GM12865 (cell line): ENCODE measurements at regions not wholly inside any gene's neighbourhood (a gene's known extent, or its start where the extent isn't known, plus 50 kb on each side); places are given as distances from the start of the nearest gene placed in this dataset.
A peak's percentile ranks its signal among the peaks of the same experiment; 100 is the strongest.

Experiments used
- DNase-seq: peaks from one replicate; pipeline ENCODE4 v3.0.0; 2010; ENCODE audit warnings: low read depth
- H3K4me3 ChIP-seq: 2 replicates; pipeline ENCODE4 v1.5.1; 2011; ENCODE audit warnings: mild to moderate bottlenecking, low read depth, low read length, control low read depth
- TF ChIP-seq, protein P1 (sequence below): IDR thresholded peaks from 2 replicates; pipeline ENCODE4 v1.5.1; 2011; ENCODE audit warnings: low read length, control low read depth, low read depth, inconsistent platforms; ENCODE audit not compliant: insufficient read depth; ENCODE audit errors: missing control alignments

GRCh38 chr7:25850735-25851134 is 301.3 kb upstream of the NFE2L3 start:
- TF ChIP-seq, protein P1, sequence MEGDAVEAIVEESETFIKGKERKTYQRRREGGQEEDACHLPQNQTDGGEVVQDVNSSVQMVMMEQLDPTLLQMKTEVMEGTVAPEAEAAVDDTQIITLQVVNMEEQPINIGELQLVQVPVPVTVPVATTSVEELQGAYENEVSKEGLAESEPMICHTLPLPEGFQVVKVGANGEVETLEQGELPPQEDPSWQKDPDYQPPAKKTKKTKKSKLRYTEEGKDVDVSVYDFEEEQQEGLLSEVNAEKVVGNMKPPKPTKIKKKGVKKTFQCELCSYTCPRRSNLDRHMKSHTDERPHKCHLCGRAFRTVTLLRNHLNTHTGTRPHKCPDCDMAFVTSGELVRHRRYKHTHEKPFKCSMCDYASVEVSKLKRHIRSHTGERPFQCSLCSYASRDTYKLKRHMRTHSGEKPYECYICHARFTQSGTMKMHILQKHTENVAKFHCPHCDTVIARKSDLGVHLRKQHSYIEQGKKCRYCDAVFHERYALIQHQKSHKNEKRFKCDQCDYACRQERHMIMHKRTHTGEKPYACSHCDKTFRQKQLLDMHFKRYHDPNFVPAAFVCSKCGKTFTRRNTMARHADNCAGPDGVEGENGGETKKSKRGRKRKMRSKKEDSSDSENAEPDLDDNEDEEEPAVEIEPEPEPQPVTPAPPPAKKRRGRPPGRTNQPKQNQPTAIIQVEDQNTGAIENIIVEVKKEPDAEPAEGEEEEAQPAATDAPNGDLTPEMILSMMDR, result no peak
- no peak overlapping the region for H3K4me3 ChIP-seq
- DNase-seq, result no peak

DNA sequence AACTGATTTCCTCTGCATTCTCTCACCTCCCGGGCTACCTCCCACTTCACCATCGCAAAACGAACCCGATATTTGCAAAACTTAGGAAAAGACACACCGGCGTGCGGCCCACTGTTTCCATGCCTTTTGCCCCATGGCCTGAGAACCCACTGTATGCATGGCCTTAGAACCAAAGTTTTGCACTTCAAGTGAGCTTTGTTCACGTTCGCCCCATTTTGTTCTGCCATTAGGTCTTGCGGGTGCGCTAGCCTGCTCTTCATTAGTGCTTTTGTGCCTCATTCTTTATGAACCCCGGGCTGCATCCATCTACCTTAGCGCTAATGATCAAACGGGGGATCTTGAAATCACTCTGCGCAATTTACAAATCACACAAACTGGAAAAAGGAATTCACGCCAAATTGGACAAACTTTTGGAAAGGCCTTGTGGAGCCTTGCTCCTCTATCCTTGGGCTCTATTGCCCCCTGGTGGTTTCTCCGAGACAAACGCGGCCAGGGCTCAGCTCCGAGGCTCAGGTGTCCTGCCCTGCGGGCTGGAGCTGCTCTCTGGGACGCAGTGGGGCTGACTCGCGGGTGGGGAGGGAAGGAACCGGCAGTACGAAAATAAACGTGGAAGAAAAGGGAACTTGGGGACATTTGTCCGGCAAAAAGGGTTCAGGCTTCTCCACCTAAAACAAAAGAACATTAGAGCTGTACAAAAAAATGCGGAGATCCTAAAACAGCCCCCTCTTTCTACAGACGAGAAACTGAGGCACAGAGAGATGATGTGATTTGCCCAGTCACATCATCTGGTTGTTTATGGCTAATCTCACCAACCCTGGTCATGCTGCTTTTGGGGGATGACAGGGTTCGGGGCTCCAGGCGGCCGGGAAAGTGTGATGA is 300.4 kb upstream of the NFE2L3 start:
- TF ChIP-seq, protein P1, result peak; percentile 85
- H3K4me3 ChIP-seq, result no peak overlapping the region
- DNase-seq, result peak; percentile 76

- DNase-seq, result no peak
Observed at GRCh38 chr7:25852211-25852938, 299.6 kb upstream of the NFE2L3 start.

DNA sequence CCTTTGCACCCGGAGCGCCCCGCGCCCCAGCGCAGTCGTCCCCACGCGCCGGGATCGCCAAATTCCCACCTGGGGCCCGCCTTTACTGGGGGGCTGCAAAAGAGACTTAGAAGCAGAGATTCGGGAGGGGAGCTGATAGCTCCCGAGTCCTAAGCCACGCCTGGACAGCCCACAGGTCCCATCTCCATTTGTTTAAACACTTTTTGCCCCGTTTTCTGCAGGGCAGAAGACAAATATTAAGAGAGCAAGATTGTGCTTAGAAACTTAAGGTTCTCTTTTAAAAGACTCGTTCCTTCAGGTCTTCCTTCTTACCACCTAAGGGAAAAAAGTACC is 299.1 kb upstream of the NFE2L3 start:
- DNase-seq, result no peak
- TF ChIP-seq, protein P1, result no peak
- no peak overlapping the region; the same call in 1 of the 2 replicates for H3K4me3 ChIP-seq

More at GRCh38 chr7:25852211-25852938, 299.6 kb upstream of the NFE2L3 start:
- TF ChIP-seq, protein P1, result no peak
- H3K4me3 ChIP-seq, result peak overlapping the region; percentile 23; the same call in 1 of the 2 replicates

DNA sequence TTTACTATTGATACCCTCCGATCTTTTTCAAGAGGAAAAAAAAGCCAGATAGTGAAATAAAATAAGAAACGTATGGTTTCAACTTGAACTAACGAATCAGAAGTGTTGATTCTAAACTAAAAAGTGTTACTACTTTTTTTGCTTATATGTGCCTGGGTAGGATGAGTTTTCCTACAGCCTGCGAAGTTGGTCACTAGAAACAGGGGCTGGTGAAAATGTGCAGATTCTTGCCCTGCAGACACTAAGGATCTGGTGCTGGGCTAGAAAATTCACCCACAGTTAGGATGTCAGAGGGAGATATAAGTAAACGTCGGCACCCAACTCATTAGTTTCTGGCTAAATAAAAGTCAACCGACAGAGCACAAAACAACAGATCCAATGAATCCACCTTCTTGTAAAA is 298.7 kb upstream of the NFE2L3 start:
- no peak for DNase-seq
- TF ChIP-seq, protein P1, result no peak
- no peak overlapping the region for H3K4me3 ChIP-seq

- DNase-seq, result no peak
- TF ChIP-seq, protein P1, result no peak
- H3K4me3 ChIP-seq, result no peak overlapping the region
Observed at GRCh38 chr7:25854059-25854458, 297.9 kb upstream of the NFE2L3 start.
